Peyer's patch (tissue), 4 donors: ENCODE measurements at regions not wholly inside any gene's neighbourhood (a gene's known extent, or its start where the extent isn't known, plus 50 kb on each side); places are given as distances from the start of the nearest gene placed in this dataset.

Experiments
- DNase-seq, 3 donors: peaks; one replicate each; pipeline ENCODE4 v3.0.0-alpha.2; 2017 to 2019
- H3K27ac ChIP-seq, 4 donors: fragments of 200-600 bp; sonication (generic); one replicate each; pipeline ENCODE4 v1.5.1; 2016 to 2019
- H3K27me3 ChIP-seq, 2 donors: fragments of 200-600 bp; sonication (generic); one replicate each; pipeline ENCODE4 v1.5.1; 2019
- H3K36me3 ChIP-seq, 3 donors: fragments of 200-600 bp; sonication (generic); one replicate each; pipeline ENCODE4 v1.5.1; 2016 to 2019
- H3K4me1 ChIP-seq, 4 donors: fragments of 200-600 bp; sonication (generic); one replicate each; pipeline ENCODE4 v1.5.1; 2016 to 2019
- H3K4me3 ChIP-seq, 4 donors: fragments of 200-600 bp; sonication (generic); 1 replicate in 3 of 4; 2 replicates in 1 of 4; pipeline ENCODE4 v1.5.1; 2016 to 2019; ENCODE audit warnings: mild to moderate bottlenecking in 1 of 4
- H3K9me3 ChIP-seq, 4 donors: fragments of 200-600 bp; sonication (generic); one replicate each; pipeline ENCODE4 v1.5.1; 2016 to 2019; ENCODE audit warnings: mild to moderate bottlenecking in 1 of 4
- CTCF ChIP-seq, 6 experiments: fragments of 450-650 bp in 4 of 6; fragments of 200-600 bp in 2 of 6; sonication (generic) in 1 of 6; IDR thresholded peaks; one replicate each; pipeline ENCODE4 v1.5.1; 2017 to 2019; ENCODE audit warnings: antibody characterized with exemption in 6 of 6, mild to moderate bottlenecking in 3 of 6, moderate library complexity in 1 of 6
- POLR2A ChIP-seq, 2 donors: fragments of 450-650 bp; IDR thresholded peaks; one replicate each; pipeline ENCODE4 v1.5.1; 2017; ENCODE audit warnings: antibody characterized with exemption in 2 of 2, mild to moderate bottlenecking in 2 of 2, moderate library complexity in 2 of 2

GRCh38 chr22:48322907-48323306 lies 1504.8 kb downstream of the BRD1 start:
- H3K27ac ChIP-seq: no peak overlapping the region
- peaks cover 0 to 6% (median 0%) of the 10 kb centered on the region in 4 donors for H3K4me1 ChIP-seq
- peaks cover 0 to 12% (median 0%) of the 10 kb centered on the region in 4 donors for H3K9me3 ChIP-seq
- H3K36me3 ChIP-seq: no peaks in the 10 kb centered on the region
- H3K27me3 ChIP-seq: no peaks in the 10 kb centered on the region
- no peak for TF ChIP-seq POLR2A (IDR thresholded peaks at IDR 0.05)
- TF ChIP-seq CTCF (IDR thresholded peaks at IDR 0.05): no peak
- no peak for DNase-seq
- H3K4me3 ChIP-seq: no peak overlapping the region

GRCh38 chr22:48321986-48322545 lies 1505.6 kb downstream of the BRD1 start:
- H3K9me3 ChIP-seq: peaks cover 0 to 12% (median 0%) of the 10 kb centered on the region in 4 donors
- no peak overlapping the region for H3K4me3 ChIP-seq
- no peak for TF ChIP-seq CTCF (IDR thresholded peaks at IDR 0.05)
- no peak for TF ChIP-seq POLR2A (IDR thresholded peaks at IDR 0.05)
- no peaks in the 10 kb centered on the region for H3K27me3 ChIP-seq
- peak in 1 of 3 donors; percentile 28 for DNase-seq
- H3K36me3 ChIP-seq: no peaks in the 10 kb centered on the region
- no peak overlapping the region for H3K27ac ChIP-seq
- H3K4me1 ChIP-seq: peaks cover 0 to 6% (median 0%) of the 10 kb centered on the region in 4 donors

GRCh38 chr22:48320683-48321451 lies 1506.8 kb downstream of the BRD1 start:
- no peak overlapping the region for H3K27ac ChIP-seq
- H3K36me3 ChIP-seq: no peaks in the 10 kb centered on the region

GRCh38 chr22:48320048-48320682 lies 1507.5 kb downstream of the BRD1 start:
- Histone ChIP-seq H3K9me3 (peaks cover 0 to 9% (median 0%) of the 10 kb centered on the region in 4 donors), H3K4me1 (peaks cover 0 to 6% (median 0%) of the 10 kb centered on the region in 4 donors), H3K27me3 (no peaks in the 10 kb centered on the region), H3K4me3 (no peak overlapping the region), H3K36me3 (no peaks in the 10 kb centered on the region), H3K27ac (no peak overlapping the region)
- DNase-seq: peak in 1 of 3 donors; percentile 28
- TF ChIP-seq CTCF (IDR thresholded peaks at IDR 0.05) (no peak), POLR2A (IDR thresholded peaks at IDR 0.05) (no peak)

More at GRCh38 chr22:48320683-48321451, 1506.8 kb downstream of the BRD1 start:
- Histone ChIP-seq H3K4me1 (peaks cover 0 to 6% (median 0%) of the 10 kb centered on the region in 4 donors), H3K9me3 (peaks cover 0 to 12% (median 0%) of the 10 kb centered on the region in 4 donors), H3K4me3 (no peak overlapping the region), H3K27me3 (no peaks in the 10 kb centered on the region)
- DNase-seq: peak in 1 of 3 donors; percentile 34
- TF ChIP-seq POLR2A (IDR thresholded peaks at IDR 0.05) (no peak), CTCF (IDR thresholded peaks at IDR 0.05) (no peak)

- TF ChIP-seq POLR2A (IDR thresholded peaks at IDR 0.05): no peak
- no peak for TF ChIP-seq CTCF (IDR thresholded peaks at IDR 0.05)
- Histone ChIP-seq H3K4me3 (no peak overlapping the region), H3K27ac (no peak overlapping the region), H3K27me3 (no peaks in the 10 kb centered on the region), H3K4me1 (peaks cover 0 to 6% (median 0%) of the 10 kb centered on the region in 4 donors), H3K9me3 (peaks cover 0 to 3% (median 0%) of the 10 kb centered on the region in 4 donors), H3K36me3 (no peaks in the 10 kb centered on the region)
- peak in 1 of 3 donors; percentile 27 for DNase-seq
Observed at GRCh38 chr22:48319321-48320047, 1508.2 kb downstream of the BRD1 start.
